ENCODE measurements at regions not wholly inside any gene's neighbourhood (a gene's known extent, or its start where the extent isn't known, plus 50 kb on each side); places are given as distances from the start of the nearest gene placed in this dataset.

DNA sequence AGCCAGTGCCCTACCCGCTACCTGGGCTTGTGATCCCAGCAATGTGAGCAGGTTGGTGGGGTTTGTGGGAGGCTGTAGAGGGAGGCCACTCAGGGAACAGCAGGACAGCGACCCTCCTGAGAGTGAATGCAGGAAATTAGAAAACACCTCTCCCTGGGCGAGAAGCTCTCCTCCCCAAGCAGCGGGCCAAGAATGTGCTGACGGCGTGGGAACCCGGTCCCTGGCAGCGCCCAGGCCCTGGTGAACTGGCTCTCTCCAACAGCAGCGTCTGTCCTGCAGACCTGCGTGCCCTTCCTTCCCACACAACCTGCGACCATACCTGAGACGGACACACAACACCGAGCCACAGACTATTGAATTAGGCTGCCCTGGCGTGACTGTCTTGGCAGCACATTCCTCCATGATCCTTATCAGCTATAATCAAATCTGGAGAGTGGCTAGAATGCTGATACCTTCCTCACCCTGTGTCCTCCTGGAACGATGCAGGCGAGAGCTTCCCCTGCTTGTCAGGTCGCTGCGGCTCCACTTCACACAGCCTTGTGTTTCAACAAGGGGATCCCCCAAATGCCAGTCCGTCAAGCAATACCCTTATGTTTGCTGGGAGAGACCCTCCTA lies 114.8 kb upstream of the GSC start (continued):
- TF ChIP-seq, protein P1, sequence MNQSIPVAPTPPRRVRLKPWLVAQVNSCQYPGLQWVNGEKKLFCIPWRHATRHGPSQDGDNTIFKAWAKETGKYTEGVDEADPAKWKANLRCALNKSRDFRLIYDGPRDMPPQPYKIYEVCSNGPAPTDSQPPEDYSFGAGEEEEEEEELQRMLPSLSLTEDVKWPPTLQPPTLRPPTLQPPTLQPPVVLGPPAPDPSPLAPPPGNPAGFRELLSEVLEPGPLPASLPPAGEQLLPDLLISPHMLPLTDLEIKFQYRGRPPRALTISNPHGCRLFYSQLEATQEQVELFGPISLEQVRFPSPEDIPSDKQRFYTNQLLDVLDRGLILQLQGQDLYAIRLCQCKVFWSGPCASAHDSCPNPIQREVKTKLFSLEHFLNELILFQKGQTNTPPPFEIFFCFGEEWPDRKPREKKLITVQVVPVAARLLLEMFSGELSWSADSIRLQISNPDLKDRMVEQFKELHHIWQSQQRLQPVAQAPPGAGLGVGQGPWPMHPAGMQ (IDR thresholded peaks at IDR 0.05; ENCODE audit: borderline replicate concordance): no peak
- TF ChIP-seq, protein P2, sequence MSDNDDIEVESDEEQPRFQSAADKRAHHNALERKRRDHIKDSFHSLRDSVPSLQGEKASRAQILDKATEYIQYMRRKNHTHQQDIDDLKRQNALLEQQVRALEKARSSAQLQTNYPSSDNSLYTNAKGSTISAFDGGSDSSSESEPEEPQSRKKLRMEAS (IDR thresholded peaks at IDR 0.05; ENCODE audit: low read depth, low read length): no peak

DNA sequence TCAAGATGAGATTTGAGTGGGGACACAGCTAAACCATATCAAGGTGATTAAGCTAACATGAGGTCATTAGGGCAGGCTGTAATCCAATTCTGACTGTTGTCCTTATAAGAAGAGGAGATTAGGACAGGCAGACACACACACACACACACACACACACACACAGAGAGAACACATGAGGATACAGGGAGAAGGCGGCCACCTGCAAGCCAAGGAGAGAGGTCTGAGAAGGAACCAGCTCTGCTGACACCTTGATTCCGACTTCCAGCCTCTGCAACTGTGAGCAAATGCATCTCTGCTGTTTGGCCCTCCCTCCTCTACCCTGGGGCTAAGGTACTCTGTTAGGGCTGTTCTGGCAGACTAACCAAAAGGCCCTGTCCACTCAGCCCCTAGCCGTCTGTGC lies 112.5 kb upstream of the GSC start:
- Histone ChIP-seq H2AFZ (ENCODE audit: control insufficient read depth, low read depth, low read length) (no peak overlapping the region), H3K4me2 (ENCODE audit: control insufficient read depth, insufficient read depth) (no peak overlapping the region), H3K79me2 (ENCODE audit: control insufficient read depth, insufficient read depth, low read length) (no peaks in the 10 kb centered on the region), H3K36me3 (ENCODE audit: control insufficient read depth in 2 of 2, insufficient read depth in 2 of 2, low read length in 1 of 2) (no peaks in the 10 kb centered on the region), H3K27me3 (replicated peaks in 1 of 2; ENCODE audit: control insufficient read depth in 2 of 2, insufficient read depth in 2 of 2, low read length in 1 of 2) (peaks cover 0 to 3% of the 10 kb centered on the region in 2 experiments; a peak in 3 of 4 replicates), H3K9me3 (replicated peaks; ENCODE audit: control insufficient read depth, insufficient read depth, low read length) (no peaks in the 10 kb centered on the region), H3K27ac (ENCODE audit: control insufficient read depth, insufficient read depth) (no peak overlapping the region), H4K20me1 (ENCODE audit: control insufficient read depth, insufficient read depth) (no peaks in the 10 kb centered on the region), H3K4me1 (ENCODE audit: control insufficient read depth, insufficient read depth, low read length) (no peaks in the 10 kb centered on the region), H3K4me3 (no peak overlapping the region), H3K9ac (ENCODE audit: control insufficient read depth, insufficient read depth, low read length) (no peak overlapping the region)
- FAIRE-seq (no peak), DNase-seq (ENCODE audit: low read depth, low spot score) (no peak), ATAC-seq (no peak)
- in situ Hi-C loops (cut with MboI): no loop called here
- POLR2A ChIA-PET: no interaction called here
- CTCF ChIA-PET: no interaction called here
- SMC1A ChIA-PET (ENCODE audit: uncharacterized antibody, unreplicated experiment): no interaction called here
- intact Hi-C loops (cut with micrococcal nuclease; ENCODE audit: unreplicated experiment): no loop called here
- TF ChIP-seq CREB1 (IDR thresholded peaks at IDR 0.05; ENCODE audit: low read depth): no peak
- TF ChIP-seq SP1 (IDR thresholded peaks at IDR 0.05; ENCODE audit: low read depth, low read length): no peak
- no peak for TF ChIP-seq ZNF622 (IDR thresholded peaks at IDR 0.05)
- no peak for TF ChIP-seq PAX5 (IDR thresholded peaks at IDR 0.05; ENCODE audit: borderline replicate concordance, low read depth, low read length)
- no peak for TF ChIP-seq NR2C1 (IDR thresholded peaks at IDR 0.05)
- TF ChIP-seq CREM (IDR thresholded peaks at IDR 0.05; ENCODE audit: low read depth): no peak
- TF ChIP-seq, protein P3, sequence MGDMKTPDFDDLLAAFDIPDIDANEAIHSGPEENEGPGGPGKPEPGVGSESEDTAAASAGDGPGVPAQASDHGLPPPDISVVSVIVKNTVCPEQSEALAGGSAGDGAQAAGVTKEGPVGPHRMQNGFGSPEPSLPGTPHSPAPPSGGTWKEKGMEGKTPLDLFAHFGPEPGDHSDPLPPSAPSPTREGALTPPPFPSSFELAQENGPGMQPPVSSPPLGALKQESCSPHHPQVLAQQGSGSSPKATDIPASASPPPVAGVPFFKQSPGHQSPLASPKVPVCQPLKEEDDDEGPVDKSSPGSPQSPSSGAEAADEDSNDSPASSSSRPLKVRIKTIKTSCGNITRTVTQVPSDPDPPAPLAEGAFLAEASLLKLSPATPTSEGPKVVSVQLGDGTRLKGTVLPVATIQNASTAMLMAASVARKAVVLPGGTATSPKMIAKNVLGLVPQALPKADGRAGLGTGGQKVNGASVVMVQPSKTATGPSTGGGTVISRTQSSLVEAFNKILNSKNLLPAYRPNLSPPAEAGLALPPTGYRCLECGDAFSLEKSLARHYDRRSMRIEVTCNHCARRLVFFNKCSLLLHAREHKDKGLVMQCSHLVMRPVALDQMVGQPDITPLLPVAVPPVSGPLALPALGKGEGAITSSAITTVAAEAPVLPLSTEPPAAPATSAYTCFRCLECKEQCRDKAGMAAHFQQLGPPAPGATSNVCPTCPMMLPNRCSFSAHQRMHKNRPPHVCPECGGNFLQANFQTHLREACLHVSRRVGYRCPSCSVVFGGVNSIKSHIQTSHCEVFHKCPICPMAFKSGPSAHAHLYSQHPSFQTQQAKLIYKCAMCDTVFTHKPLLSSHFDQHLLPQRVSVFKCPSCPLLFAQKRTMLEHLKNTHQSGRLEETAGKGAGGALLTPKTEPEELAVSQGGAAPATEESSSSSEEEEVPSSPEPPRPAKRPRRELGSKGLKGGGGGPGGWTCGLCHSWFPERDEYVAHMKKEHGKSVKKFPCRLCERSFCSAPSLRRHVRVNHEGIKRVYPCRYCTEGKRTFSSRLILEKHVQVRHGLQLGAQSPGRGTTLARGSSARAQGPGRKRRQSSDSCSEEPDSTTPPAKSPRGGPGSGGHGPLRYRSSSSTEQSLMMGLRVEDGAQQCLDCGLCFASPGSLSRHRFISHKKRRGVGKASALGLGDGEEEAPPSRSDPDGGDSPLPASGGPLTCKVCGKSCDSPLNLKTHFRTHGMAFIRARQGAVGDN (IDR thresholded peaks at IDR 0.05): no peak
- TF ChIP-seq NR2F1 (conservative IDR thresholded peaks at IDR 0.05): no peak
- no peak for TF ChIP-seq NR2C2 (IDR thresholded peaks at IDR 0.05; ENCODE audit: borderline replicate concordance, control insufficient read depth, insufficient read length, low read depth)
- TF ChIP-seq GABPA (IDR thresholded peaks at IDR 0.05; ENCODE audit: low read depth): no peak
- 18% methylated on average over 3 of the region's 3 CpGs for WGBS (ENCODE audit: insufficient coverage, insufficient replicate concordance, low lambda C conversion rate, missing lambda C conversion rate)
- no TSS peak for BruUV-seq (replicated peaks)
- RAD21 ChIA-PET (ENCODE audit: unreplicated experiment): no interaction called here

Data from GM12878 (cell line).